NCI-H524 (cell line): ENCODE measurements at regions not wholly inside any gene's neighbourhood (a gene's known extent, or its start where the extent isn't known, plus 50 kb on each side); places are given as distances from the start of the nearest gene placed in this dataset.

ENCODE experiments used
- DNase-seq, 2 experiments: peaks; one replicate each; lab custom pipeline; 2025; lab: John Stamatoyannopoulos, UW

DNA sequence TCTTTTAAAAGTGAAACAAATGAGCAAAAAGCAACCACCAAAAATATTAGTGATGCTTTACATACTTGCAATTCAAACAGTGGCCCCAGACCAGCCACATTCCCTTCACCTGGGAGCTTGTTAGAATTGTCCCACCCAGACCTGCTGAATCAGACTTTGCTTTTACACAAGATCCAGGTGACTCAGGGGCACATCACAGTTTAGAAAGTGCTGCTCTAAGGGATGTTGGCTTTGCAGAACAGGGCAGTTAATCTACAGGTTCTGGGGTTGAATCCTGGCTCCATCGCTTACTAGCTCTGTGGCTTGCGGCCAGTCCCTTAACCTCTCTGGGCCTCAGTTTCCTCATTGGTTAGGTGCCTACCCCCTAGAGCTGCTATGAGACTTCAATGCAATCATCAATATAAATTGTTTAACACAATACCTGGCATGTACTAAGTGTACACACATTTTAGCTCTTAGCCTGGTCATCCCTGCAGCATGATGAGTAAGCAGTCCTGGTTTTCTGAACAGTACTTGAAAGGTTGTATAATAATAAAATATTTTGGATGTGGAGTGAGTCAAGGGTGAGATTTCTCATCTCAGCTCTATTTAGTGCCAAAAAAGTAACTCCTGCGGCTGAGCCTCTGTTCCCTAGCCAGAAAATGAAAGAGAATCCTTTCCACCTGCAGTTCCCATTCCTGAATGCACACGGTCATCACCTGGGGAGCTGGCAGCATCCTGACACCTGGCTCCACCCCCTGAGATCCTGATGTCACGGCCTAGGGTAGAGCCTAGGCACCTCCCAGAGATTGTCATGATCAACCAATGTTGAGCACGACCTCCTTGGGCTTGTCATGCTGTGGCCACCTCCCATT lies 162.7 kb downstream of the ANKRD60 start:
- DNase-seq, result no peak

DNA sequence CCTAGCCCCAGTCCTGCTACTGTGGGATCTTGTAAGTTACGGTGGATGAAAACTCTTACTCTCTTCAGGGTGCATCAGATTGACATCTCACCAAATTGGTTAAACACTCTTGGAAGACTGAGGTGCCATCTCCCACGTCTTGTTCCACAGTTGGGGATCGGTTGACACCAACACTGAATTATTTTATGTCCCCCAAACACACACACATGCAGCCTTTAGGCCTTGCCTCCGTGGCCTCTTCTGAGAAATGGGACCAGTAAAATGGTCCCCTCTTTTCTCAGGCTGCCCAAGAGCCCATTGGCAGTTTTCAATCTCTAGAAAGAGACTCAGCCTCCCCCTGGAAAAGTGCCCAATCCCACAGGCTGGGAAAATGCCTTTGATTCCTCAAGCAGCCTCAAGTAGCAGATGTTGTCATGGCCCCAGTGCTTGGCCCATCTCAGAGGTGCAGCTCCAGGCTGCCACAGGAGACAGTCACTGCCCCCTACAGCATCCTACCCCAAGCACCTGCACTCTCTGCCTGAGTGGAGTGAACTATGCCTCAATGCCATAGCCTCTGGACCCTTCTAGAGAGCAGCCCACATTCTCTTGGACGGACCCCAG lies 163.9 kb downstream of the ANKRD60 start:
- DNase-seq, result no peak

DNA sequence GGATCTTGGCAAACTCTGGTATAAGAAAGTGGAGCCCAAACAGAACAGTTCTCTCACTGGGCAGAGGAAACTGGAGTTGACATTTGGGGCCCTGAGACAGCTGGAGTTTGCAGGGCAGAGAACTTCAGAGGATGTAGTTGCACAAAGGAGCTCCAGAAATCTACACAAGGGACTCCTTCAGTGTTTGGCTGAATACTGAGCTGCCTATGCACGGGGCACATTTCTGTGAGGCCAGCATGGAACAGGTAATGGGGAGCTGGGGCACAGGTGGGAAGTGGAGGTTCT lies 169.3 kb downstream of the ANKRD60 start:
- DNase-seq, result no peak

DNA sequence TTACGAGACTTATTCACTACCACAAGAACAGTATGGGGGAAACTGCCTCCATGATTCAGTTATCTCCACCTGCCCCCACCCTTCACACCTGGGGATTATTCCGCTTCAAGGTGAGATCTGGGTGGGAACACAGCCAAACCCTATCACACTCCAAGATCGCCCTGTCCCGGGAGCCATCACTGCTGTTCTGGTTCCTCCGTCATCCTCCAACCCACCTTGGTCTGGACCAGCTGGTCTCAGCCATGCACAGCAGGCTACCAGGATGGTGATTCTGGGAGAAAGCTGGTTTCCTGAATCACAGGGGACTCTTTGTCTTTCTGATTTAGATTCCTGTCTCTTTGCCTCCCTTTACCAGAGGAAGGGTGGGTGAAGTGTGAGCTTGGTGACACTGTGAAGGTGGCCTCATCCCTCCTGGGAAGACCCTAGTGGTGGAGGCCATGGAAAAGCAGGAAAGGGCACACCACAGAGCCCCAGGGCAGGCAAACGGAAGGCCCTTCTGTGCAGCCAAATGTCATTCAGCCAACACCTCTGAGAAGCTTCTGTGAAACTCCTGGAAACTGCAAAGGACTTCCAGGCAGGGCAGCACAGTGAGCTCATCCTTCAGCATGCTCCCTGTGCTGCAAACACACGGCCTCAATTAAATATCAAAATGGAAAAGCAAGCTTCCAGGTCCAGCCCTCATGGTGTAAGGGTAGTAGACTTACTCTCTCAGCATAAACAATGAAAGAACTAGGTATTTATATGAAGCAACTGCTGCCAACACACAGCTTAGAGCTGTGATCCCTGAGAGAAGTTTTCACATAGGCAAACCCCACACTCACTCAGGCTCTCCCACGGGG lies 169.8 kb downstream of the ANKRD60 start:
- no peak for DNase-seq

GRCh38 chr20:58056921-58057686 lies 171.3 kb downstream of the ANKRD60 start:
- DNase-seq, result no peak

- DNase-seq, result no peak
Measured at GRCh38 chr20:58056021-58056591, 172.3 kb downstream of the ANKRD60 start.

DNA sequence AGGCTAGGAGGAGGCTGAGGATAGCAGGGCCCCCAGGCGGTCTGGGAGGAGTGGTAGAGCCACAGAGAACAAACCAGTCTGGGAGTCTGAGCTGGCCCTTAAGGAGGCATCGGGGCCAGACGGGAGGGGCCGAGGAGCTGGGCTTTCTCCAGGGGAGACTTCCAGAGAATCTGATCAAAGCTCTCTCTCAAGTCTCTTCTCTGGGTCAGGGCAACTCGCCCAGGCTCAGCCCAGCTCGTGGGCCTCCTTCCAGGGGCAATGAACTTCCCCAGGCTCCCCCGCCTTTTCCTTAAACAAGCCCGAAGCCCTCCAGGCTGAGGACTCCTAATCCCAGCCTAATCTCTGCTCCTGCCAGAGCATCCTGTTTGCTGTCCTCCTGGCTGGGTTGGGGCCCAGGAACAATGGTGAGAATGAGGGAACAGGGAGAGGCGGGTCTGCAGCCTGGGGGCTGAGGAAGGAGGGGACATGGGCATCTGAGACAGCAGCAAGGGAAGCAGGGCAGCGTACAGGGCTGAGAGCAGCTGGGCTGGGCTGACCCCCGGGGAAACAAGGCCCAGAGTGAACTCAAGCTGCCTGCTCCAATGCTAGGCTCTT lies 173.6 kb downstream of the ANKRD60 start:
- DNase-seq, result peak; percentile 7 to 26

DNA sequence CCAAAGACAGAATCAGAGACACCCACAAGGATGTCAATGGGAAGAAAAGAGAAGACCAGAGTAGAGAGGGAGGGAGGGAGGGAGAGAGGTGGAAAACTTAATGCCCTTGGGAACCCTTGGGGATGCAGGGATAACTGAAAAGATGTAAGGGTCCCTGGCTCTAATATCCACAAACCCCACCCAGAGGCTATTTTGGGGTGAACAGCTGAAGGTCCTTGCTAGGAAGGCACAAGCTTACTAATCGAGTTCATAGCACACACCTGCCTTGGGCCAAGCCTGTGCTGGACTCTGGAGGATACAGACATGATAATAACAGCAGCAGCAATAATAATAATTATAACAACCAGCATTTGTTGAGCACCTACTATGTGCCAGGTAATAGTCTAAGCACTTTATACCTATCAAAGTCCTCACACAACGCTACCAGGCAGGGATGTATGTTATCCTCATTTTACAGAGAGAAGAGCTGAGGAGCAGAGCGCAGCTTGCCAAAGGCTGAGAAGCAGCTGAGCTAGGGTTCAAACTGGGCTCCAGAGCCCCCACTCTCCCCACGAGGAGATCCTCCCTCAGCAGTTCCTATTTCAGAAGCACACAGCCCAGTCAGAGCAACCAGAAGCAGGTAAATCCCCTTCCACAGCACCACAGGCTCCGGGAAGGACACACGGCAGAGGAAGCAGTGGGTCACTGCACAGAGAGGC lies 174.2 kb downstream of the ANKRD60 start:
- no peak for DNase-seq

- DNase-seq, result no peak
Measured at GRCh38 chr20:58053391-58054055, 174.9 kb downstream of the ANKRD60 start.

DNA sequence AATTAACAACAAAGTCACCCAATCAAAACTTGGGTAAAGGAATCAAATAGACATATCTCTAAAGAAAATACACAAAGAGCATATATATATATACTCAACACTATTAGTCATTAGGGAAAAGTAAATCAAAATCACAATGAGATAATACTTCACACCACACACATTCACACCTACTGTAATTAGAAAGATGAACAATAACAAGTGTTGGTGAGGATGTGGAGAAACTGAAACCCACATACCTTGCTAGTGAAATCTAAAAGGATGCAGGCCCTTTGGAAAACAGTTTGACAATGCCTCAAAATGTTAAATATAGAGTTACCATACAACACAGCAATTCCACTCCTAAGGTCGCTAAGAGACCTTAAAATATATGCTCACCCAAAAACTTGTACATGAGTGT lies 177.1 kb downstream of the ANKRD60 start:
- no peak for DNase-seq

DNA sequence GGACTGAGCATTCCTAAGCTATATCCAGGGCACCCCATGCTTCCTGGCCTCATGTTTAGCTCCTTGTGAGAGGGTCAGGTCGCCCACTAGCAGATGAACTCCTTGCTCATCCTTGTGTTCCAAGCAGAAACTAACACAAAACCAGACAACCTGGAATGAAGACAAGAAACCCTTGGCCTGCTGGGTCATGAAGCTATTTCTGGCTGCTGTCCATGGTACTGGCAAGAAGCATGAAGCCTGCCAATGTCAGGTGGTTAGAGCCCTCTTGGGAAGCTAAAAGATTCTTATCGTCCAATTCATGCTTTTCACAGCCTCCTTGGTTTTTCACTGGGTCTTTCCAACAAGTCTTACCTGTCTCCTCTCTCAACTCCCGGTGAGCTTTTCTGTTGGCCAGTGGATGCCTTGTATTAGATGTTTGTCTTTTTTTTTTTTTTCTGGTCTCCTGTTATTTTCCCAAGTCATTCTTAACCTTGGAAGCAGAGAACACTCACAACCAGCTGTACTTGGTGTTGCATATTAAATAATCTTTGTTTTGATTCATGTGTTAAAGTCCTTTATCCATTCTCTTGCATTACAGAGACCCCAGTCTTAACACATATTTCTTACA lies 180.3 kb downstream of the ANKRD60 start:
- no peak for DNase-seq

- no peak for DNase-seq
Measured at GRCh38 chr20:58046311-58046710, 182.1 kb downstream of the ANKRD60 start.

- no peak for DNase-seq
Measured at GRCh38 chr20:58045579-58045978, 182.9 kb downstream of the ANKRD60 start.

DNA sequence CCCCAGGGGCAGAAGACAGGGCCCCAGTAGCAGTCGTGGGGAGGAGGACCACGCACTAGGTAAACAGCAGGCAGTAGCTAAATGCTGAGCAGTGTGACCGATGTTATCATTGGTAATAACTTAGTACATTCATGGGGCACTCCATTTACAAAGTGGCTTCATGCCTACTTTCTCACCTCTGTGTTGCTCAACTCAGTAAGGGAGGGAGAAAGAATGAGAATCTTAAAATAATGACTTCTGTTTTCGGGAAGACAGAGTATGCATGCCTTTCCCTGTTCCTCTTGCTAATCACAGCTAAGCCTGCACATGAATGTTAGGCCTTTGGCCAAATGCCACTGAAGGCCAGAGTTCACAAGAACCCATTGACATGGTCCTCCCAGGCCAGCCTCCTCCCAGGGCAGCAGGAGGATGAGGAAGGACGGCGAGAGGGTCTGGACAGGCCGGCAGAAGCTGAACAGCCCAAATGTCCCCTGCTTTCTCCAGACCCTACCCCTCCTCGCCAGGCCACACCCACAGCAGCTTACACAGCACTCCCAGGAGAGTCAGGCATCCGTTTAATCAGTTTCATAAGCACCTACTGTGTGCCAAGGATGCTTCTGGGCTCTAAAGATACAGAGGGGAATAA lies 183.4 kb downstream of the ANKRD60 start:
- DNase-seq, result no peak

DNA sequence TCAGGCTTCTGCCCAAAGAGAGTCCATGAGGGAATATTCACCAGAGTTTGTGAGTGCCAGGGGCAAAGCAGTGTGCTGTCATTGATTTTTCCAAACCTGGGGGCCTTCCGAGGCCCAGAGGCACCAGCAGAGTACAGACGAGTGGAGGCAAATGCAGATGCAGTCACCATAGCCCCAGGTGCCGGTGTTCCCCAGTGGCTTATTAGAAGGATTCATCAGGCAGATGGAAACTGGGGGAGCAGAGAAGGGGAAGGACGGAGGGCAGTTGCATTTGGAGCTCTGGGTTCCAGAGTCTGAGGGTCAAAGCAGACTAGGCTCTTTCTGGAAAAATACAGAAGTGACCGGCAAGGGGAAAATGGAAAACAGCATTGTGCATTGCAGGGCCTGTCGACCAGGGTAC lies 184.2 kb downstream of the ANKRD60 start:
- DNase-seq, result no peak

- DNase-seq, result peak; percentile 15 to 80
Measured at GRCh38 chr20:58043236-58044140, 185.0 kb downstream of the ANKRD60 start.

- DNase-seq, result no peak
Measured at GRCh38 chr20:58042591-58042990, 185.9 kb downstream of the ANKRD60 start.
